ENCODE measurements at regions not wholly inside any gene's neighbourhood (a gene's known extent, or its start where the extent isn't known, plus 50 kb on each side); places are given as distances from the start of the nearest gene placed in this dataset.
"Not testable (repeated sequence)": the region's sequence is repeated elsewhere in the genome, so short reads cannot be mapped to it uniquely, and the experiment has no call there.

- Histone ChIP-seq H3K27me3 (ENCODE audit: insufficient read depth, poor library complexity, severe bottlenecking) (no peaks in the 10 kb centered on the region), H3K27ac (replicated peaks) (no peak overlapping the region), H3K4me3 (replicated peaks; ENCODE audit: insufficient read depth, low read length) (no peak overlapping the region)
- TF ChIP-seq GABPA (IDR thresholded peaks at IDR 0.05; ENCODE audit: low read depth) (no peak), CTCF (IDR thresholded peaks at IDR 0.05; ENCODE audit: insufficient read depth, low read length) (no peak), POLR2AphosphoS5 (IDR thresholded peaks at IDR 0.05; ENCODE audit: low read depth) (no peak), REST (IDR thresholded peaks at IDR 0.05; ENCODE audit: insufficient replicate concordance, low read depth) (no peak), SPI1 (IDR thresholded peaks at IDR 0.05; ENCODE audit: borderline replicate concordance, low read depth) (no peak)
- no peak for DNase-seq (ENCODE audit: low read depth in 1 of 2, low spot score in 1 of 2)
Observed at GRCh38 chr16:9665851-9666271, 516.4 kb downstream of the GRIN2A start.

GRCh38 chr16:9666834-9667480 lies 515.3 kb downstream of the GRIN2A start:
- Histone ChIP-seq H3K27ac (replicated peaks) (no peak overlapping the region), H3K4me3 (replicated peaks; ENCODE audit: insufficient read depth, low read length) (no peak overlapping the region), H3K27me3 (ENCODE audit: insufficient read depth, poor library complexity, severe bottlenecking) (no peaks in the 10 kb centered on the region)
- DNase-seq (ENCODE audit: low read depth in 1 of 2, low spot score in 1 of 2), result no peak
- TF ChIP-seq SPI1 (IDR thresholded peaks at IDR 0.05; ENCODE audit: borderline replicate concordance, low read depth), result no peak
- no peak for TF ChIP-seq GABPA (IDR thresholded peaks at IDR 0.05; ENCODE audit: low read depth)
- TF ChIP-seq CTCF (IDR thresholded peaks at IDR 0.05; ENCODE audit: insufficient read depth, low read length), result no peak
- no peak for TF ChIP-seq POLR2AphosphoS5 (IDR thresholded peaks at IDR 0.05; ENCODE audit: low read depth)
- TF ChIP-seq REST (IDR thresholded peaks at IDR 0.05; ENCODE audit: insufficient replicate concordance, low read depth), result no peak

- Histone ChIP-seq H3K4me3 (replicated peaks; ENCODE audit: insufficient read depth, low read length) (no peak overlapping the region), H3K27me3 (ENCODE audit: insufficient read depth, poor library complexity, severe bottlenecking) (no peaks in the 10 kb centered on the region), H3K27ac (replicated peaks) (no peak overlapping the region)
- no peak for TF ChIP-seq CTCF (IDR thresholded peaks at IDR 0.05; ENCODE audit: insufficient read depth, low read length)
- TF ChIP-seq REST (IDR thresholded peaks at IDR 0.05; ENCODE audit: insufficient replicate concordance, low read depth), result no peak
- TF ChIP-seq POLR2AphosphoS5 (IDR thresholded peaks at IDR 0.05; ENCODE audit: low read depth), result no peak
- TF ChIP-seq GABPA (IDR thresholded peaks at IDR 0.05; ENCODE audit: low read depth), result no peak
- no peak for TF ChIP-seq SPI1 (IDR thresholded peaks at IDR 0.05; ENCODE audit: borderline replicate concordance, low read depth)
- DNase-seq (ENCODE audit: low read depth in 1 of 2, low spot score in 1 of 2), result no peak
Observed at GRCh38 chr16:9670033-9670432, 512.2 kb downstream of the GRIN2A start.

GRCh38 chr16:9670616-9671015 lies 511.6 kb downstream of the GRIN2A start:
- DNase-seq (ENCODE audit: low read depth in 1 of 2, low spot score in 1 of 2), result not testable (repeated sequence)

GRCh38 chr16:9676560-9677300 lies 505.5 kb downstream of the GRIN2A start:
- not testable (repeated sequence) for H3K4me3 ChIP-seq (replicated peaks; ENCODE audit: insufficient read depth, low read length); DNase-seq (ENCODE audit: low read depth in 1 of 2, low spot score in 1 of 2); H3K27ac ChIP-seq (replicated peaks); H3K27me3 ChIP-seq (ENCODE audit: insufficient read depth, poor library complexity, severe bottlenecking)

More at GRCh38 chr16:9670616-9671015, 511.6 kb downstream of the GRIN2A start:
- H3K27me3 ChIP-seq (ENCODE audit: insufficient read depth, poor library complexity, severe bottlenecking); H3K4me3 ChIP-seq (replicated peaks; ENCODE audit: insufficient read depth, low read length); H3K27ac ChIP-seq (replicated peaks): not testable (repeated sequence)
